ENCODE measurements at regions not wholly inside any gene's neighbourhood (a gene's known extent, or its start where the extent isn't known, plus 50 kb on each side); places are given as distances from the start of the nearest gene placed in this dataset.

DNA sequence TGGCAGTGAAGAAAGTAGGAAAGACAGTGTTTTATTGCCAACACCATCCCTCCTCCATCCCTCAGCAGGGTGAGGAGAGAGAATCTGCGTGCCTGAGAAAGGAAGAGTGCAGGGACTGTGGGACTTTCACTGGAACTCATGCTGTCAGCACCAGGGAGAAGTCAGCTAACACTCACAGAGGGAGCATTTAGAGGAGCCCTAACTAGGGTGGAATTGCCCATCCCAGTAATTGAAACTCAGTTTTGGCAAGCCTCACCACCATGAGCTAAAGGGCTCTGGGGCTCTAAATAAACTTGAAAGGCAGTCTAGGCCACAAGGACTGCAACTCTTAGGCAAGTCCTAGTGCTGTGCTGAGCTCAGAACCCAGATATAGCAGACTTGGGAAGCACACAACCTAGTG, 622.3 kb downstream of the SEMA5A start:
- Mint-ChIP-seq H3K4me3 (no peak overlapping the region), H3K9me3 (peaks cover 0 to 23% (median 7%) of the 10 kb centered on the region in 11 donors), H3K27ac (no peak overlapping the region), H3K4me1 (no peaks in the 10 kb centered on the region), H3K36me3 (peaks cover 0 to 4% (median 0%) of the 10 kb centered on the region in 5 donors), H3K27me3 (no peaks in the 10 kb centered on the region)
- H3K4me3 ChIP-seq (ENCODE audit: low read length) = no peak overlapping the region
- ChIA-PET CTCF (no interaction called here), POLR2A (no interaction called here)
- ATAC-seq (no peak), DNase-seq (no peak)
- no peaks in the 10 kb centered on the region for H3K27me3 ChIP-seq (ENCODE audit: control insufficient read depth in 2 of 2, insufficient read depth in 2 of 2, low read length in 2 of 2)
- intact Hi-C loops (cut with micrococcal nuclease) = no loop called here
- H3K4me1 ChIP-seq (ENCODE audit: control insufficient read depth in 2 of 2, insufficient read depth in 2 of 2, low read length in 2 of 2) = no peaks in the 10 kb centered on the region
- H3K36me3 ChIP-seq (ENCODE audit: control insufficient read depth in 2 of 3, insufficient read depth in 3 of 3, low read length in 3 of 3) = no peaks in the 10 kb centered on the region
- no peaks in the 10 kb centered on the region for H3K9me3 ChIP-seq (ENCODE audit: control insufficient read depth in 2 of 3, low read length in 3 of 3)
- H3K27ac ChIP-seq (ENCODE audit: low read depth, low read length) = no peak overlapping the region

GRCh38 chr5:8924054-8924793, 621.7 kb downstream of the SEMA5A start:
- no peak for ATAC-seq
- intact Hi-C loops (cut with micrococcal nuclease) = no loop called here
- Mint-ChIP-seq H3K4me1 (no peaks in the 10 kb centered on the region), H3K27me3 (no peaks in the 10 kb centered on the region), H3K36me3 (peaks cover 0 to 4% (median 0%) of the 10 kb centered on the region in 5 donors), H3K4me3 (no peak overlapping the region), H3K27ac (no peak overlapping the region), H3K9me3 (peaks cover 0 to 22% (median 7%) of the 10 kb centered on the region in 11 donors)
- H3K36me3 ChIP-seq (ENCODE audit: control insufficient read depth in 2 of 3, insufficient read depth in 3 of 3, low read length in 3 of 3) = no peaks in the 10 kb centered on the region
- H3K4me1 ChIP-seq (ENCODE audit: control insufficient read depth in 2 of 2, insufficient read depth in 2 of 2, low read length in 2 of 2) = no peaks in the 10 kb centered on the region
- H3K27ac ChIP-seq (ENCODE audit: low read depth, low read length) = no peak overlapping the region
- no peak for DNase-seq
- H3K9me3 ChIP-seq (ENCODE audit: control insufficient read depth in 2 of 3, low read length in 3 of 3) = no peaks in the 10 kb centered on the region
- ChIA-PET CTCF (no interaction called here), POLR2A (no interaction called here)
- H3K4me3 ChIP-seq (ENCODE audit: low read length) = no peak overlapping the region
- H3K27me3 ChIP-seq (ENCODE audit: control insufficient read depth in 2 of 2, insufficient read depth in 2 of 2, low read length in 2 of 2) = no peaks in the 10 kb centered on the region

DNA sequence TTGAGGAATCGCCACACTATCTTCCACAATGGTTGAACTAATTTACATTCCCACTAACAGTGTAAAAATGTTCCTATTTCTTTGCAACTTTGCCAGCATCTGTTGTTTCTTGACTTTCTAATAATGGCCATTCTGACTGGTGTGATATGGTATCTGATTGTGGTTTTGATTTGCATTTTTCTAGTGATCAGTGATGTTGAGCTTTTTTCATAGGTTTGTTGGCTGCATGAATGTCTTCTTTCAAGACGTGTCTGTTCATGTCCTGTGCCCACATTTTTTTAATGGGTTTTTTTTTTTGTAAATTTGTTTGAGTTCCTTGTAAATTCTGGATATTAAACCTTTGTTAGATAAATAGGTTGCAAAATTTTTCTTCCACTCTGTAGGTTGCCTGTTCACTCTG, 615.9 kb downstream of the SEMA5A start:
- Histone ChIP-seq H3K4me3 (ENCODE audit: low read length) (no peak overlapping the region), H3K9me3 (ENCODE audit: control insufficient read depth in 2 of 3, low read length in 3 of 3) (no peaks in the 10 kb centered on the region), H3K27me3 (ENCODE audit: control insufficient read depth in 2 of 2, insufficient read depth in 2 of 2, low read length in 2 of 2) (no peaks in the 10 kb centered on the region), H3K4me1 (ENCODE audit: control insufficient read depth in 2 of 2, insufficient read depth in 2 of 2, low read length in 2 of 2) (no peaks in the 10 kb centered on the region), H3K36me3 (ENCODE audit: control insufficient read depth in 2 of 3, insufficient read depth in 3 of 3, low read length in 3 of 3) (no peaks in the 10 kb centered on the region), H3K27ac (ENCODE audit: low read depth, low read length) (no peak overlapping the region)
- peaks cover 0 to 7% (median 0%) of the 10 kb centered on the region in 5 donors for H3K36me3 Mint-ChIP-seq
- peaks cover 0 to 21% (median 8%) of the 10 kb centered on the region in 11 donors for H3K9me3 Mint-ChIP-seq
- intact Hi-C loops (cut with micrococcal nuclease) = no loop called here
- H3K4me1 Mint-ChIP-seq = no peaks in the 10 kb centered on the region
- DNase-seq (no peak), ATAC-seq (no peak)
- H3K27me3 Mint-ChIP-seq = no peaks in the 10 kb centered on the region
- no peak overlapping the region for H3K4me3 Mint-ChIP-seq
- H3K27ac Mint-ChIP-seq = no peak overlapping the region
- ChIA-PET POLR2A (no interaction called here), CTCF (no interaction called here)

DNA sequence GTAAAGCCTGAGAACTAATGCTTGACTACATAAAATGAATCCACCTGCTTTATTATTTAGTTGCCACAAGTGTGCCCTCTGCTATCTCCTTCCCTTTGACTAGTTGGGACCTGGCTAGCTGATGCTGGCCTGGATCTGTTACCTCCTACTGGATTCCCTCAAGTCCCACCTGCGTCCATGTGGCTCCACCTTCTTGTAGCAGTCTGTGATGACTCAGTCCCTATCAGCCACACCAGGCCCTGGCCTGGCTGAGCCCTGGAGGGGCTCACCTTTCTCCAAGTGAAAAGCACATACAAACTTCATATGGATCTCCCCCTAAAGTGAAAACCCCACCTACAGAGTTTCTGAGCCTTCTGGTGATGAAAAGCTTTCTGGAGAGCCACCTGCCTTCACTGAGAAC, 611.4 kb downstream of the SEMA5A start:
- H3K9me3 Mint-ChIP-seq = peaks cover 0 to 37% (median 11%) of the 10 kb centered on the region in 11 donors
- no peaks in the 10 kb centered on the region for H3K36me3 ChIP-seq (ENCODE audit: control insufficient read depth in 2 of 3, insufficient read depth in 3 of 3, low read length in 3 of 3)
- no peak overlapping the region for H3K27ac ChIP-seq (ENCODE audit: low read depth, low read length)
- H3K4me3 Mint-ChIP-seq = no peak overlapping the region
- no peaks in the 10 kb centered on the region for H3K4me1 Mint-ChIP-seq
- peaks cover 0 to 4% (median 0%) of the 10 kb centered on the region in 5 donors for H3K36me3 Mint-ChIP-seq
- H3K9me3 ChIP-seq (ENCODE audit: control insufficient read depth in 2 of 3, low read length in 3 of 3) = no peaks in the 10 kb centered on the region
- no peak overlapping the region for H3K27ac Mint-ChIP-seq
- H3K4me1 ChIP-seq (ENCODE audit: control insufficient read depth in 2 of 2, insufficient read depth in 2 of 2, low read length in 2 of 2) = no peaks in the 10 kb centered on the region
- no peak for DNase-seq
- no peaks in the 10 kb centered on the region for H3K27me3 ChIP-seq (ENCODE audit: control insufficient read depth in 2 of 2, insufficient read depth in 2 of 2, low read length in 2 of 2)
- ATAC-seq = no peak
- ChIA-PET POLR2A (no interaction called here), CTCF (no interaction called here)
- H3K4me3 ChIP-seq (ENCODE audit: low read length) = no peak overlapping the region
- H3K27me3 Mint-ChIP-seq = no peaks in the 10 kb centered on the region
- intact Hi-C loops (cut with micrococcal nuclease) = no loop called here

DNA sequence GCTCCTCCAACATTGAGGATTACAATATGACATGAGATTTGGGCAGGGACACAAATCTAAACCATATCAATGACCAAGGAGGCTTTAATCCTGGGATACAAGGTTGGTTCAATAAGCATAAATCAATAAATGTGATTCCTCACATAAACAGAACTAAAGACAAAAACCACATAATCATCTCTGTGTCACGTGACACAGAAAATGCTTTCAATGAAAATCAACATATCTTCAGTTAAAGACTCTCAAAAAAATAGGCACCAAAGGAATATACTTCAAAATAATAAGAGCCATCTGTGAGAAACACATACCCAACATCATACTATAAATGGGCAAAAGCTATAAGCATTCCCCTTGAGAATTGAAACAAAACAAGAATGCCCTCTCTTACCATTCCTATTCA, 604.9 kb downstream of the SEMA5A start:
- Mint-ChIP-seq H3K9me3 (peaks cover 4 to 48% (median 24%) of the 10 kb centered on the region in 11 donors), H3K27ac (no peak overlapping the region), H3K27me3 (no peaks in the 10 kb centered on the region), H3K4me1 (no peaks in the 10 kb centered on the region), H3K36me3 (no peaks in the 10 kb centered on the region), H3K4me3 (no peak overlapping the region)
- intact Hi-C loops (cut with micrococcal nuclease) = no loop called here
- no peaks in the 10 kb centered on the region for H3K4me1 ChIP-seq (ENCODE audit: control insufficient read depth in 2 of 2, insufficient read depth in 2 of 2, low read length in 2 of 2)
- ChIA-PET POLR2A (no interaction called here), CTCF (no interaction called here)
- H3K27ac ChIP-seq (ENCODE audit: low read depth, low read length) = no peak overlapping the region
- DNase-seq (no peak), ATAC-seq (no peak)
- H3K27me3 ChIP-seq (ENCODE audit: control insufficient read depth in 2 of 2, insufficient read depth in 2 of 2, low read length in 2 of 2) = no peaks in the 10 kb centered on the region
- no peak overlapping the region for H3K4me3 ChIP-seq (ENCODE audit: low read length)
- H3K9me3 ChIP-seq (ENCODE audit: control insufficient read depth in 2 of 3, low read length in 3 of 3) = no peaks in the 10 kb centered on the region
- H3K36me3 ChIP-seq (ENCODE audit: control insufficient read depth in 2 of 3, insufficient read depth in 3 of 3, low read length in 3 of 3) = no peaks in the 10 kb centered on the region

- no peaks in the 10 kb centered on the region for H3K36me3 Mint-ChIP-seq
- H3K4me1 Mint-ChIP-seq = no peaks in the 10 kb centered on the region
- no peak overlapping the region for H3K4me3 ChIP-seq (ENCODE audit: low read length)
- intact Hi-C loops (cut with micrococcal nuclease) = no loop called here
- no peak for DNase-seq
- ATAC-seq = no peak
- no peaks in the 10 kb centered on the region for H3K4me1 ChIP-seq (ENCODE audit: control insufficient read depth in 2 of 2, insufficient read depth in 2 of 2, low read length in 2 of 2)
- no peaks in the 10 kb centered on the region for H3K27me3 Mint-ChIP-seq
- H3K9me3 ChIP-seq (ENCODE audit: control insufficient read depth in 2 of 3, low read length in 3 of 3) = peaks cover 0 to 3% (median 0%) of the 10 kb centered on the region in 3 experiments
- peaks cover 4 to 32% (median 20%) of the 10 kb centered on the region in 11 donors for H3K9me3 Mint-ChIP-seq
- no peaks in the 10 kb centered on the region for H3K27me3 ChIP-seq (ENCODE audit: control insufficient read depth in 2 of 2, insufficient read depth in 2 of 2, low read length in 2 of 2)
- POLR2A ChIA-PET = no interaction called here
- H3K36me3 ChIP-seq (ENCODE audit: control insufficient read depth in 2 of 3, insufficient read depth in 3 of 3, low read length in 3 of 3) = no peaks in the 10 kb centered on the region
- no peak overlapping the region for H3K4me3 Mint-ChIP-seq
- CTCF ChIA-PET = no interaction called here
- H3K27ac ChIP-seq (ENCODE audit: low read depth, low read length) = no peak overlapping the region
- H3K27ac Mint-ChIP-seq = no peak overlapping the region
These were observed 602.6 kb downstream of the SEMA5A start for GRCh38 chr5:8943301-8943700.

- Mint-ChIP-seq H3K4me3 (no peak overlapping the region), H3K27me3 (no peaks in the 10 kb centered on the region), H3K9me3 (peaks cover 4 to 26% (median 16%) of the 10 kb centered on the region in 11 donors), H3K4me1 (no peaks in the 10 kb centered on the region), H3K36me3 (no peaks in the 10 kb centered on the region), H3K27ac (no peak overlapping the region)
- POLR2A ChIA-PET = no interaction called here
- Histone ChIP-seq H3K36me3 (ENCODE audit: control insufficient read depth in 2 of 3, insufficient read depth in 3 of 3, low read length in 3 of 3) (no peaks in the 10 kb centered on the region), H3K9me3 (ENCODE audit: control insufficient read depth in 2 of 3, low read length in 3 of 3) (peaks cover 0 to 3% (median 0%) of the 10 kb centered on the region in 3 experiments), H3K4me3 (ENCODE audit: low read length) (no peak overlapping the region), H3K4me1 (ENCODE audit: control insufficient read depth in 2 of 2, insufficient read depth in 2 of 2, low read length in 2 of 2) (no peaks in the 10 kb centered on the region), H3K27me3 (ENCODE audit: control insufficient read depth in 2 of 2, insufficient read depth in 2 of 2, low read length in 2 of 2) (no peaks in the 10 kb centered on the region), H3K27ac (ENCODE audit: low read depth, low read length) (no peak overlapping the region)
- intact Hi-C loops (cut with micrococcal nuclease) = no loop called here
- ATAC-seq = no peak
- CTCF ChIA-PET = no interaction called here
- no peak for DNase-seq
These were observed 601.9 kb downstream of the SEMA5A start for GRCh38 chr5:8944005-8944404.
